GM12878 (cell line): ENCODE measurements at regions not wholly inside any gene's neighbourhood (a gene's known extent, or its start where the extent isn't known, plus 50 kb on each side); places are given as distances from the start of the nearest gene placed in this dataset.
A peak's percentile ranks its signal among the peaks of the same experiment; 100 is the strongest.

Experiments used
- ATAC-seq: fragments of 200-7000 bp; cut with Tn5 transposase; 3 replicates; pipeline ENCODE4 v1.9.1; 2020; ENCODE audit warnings: mild to moderate bottlenecking, moderate library complexity
- BruUV-seq: library from RNA; stranded (reverse); fragments of 400-500 nt; replicated peaks from 2 replicates; lab custom pipeline; 2021; lab: Mats Ljungman, UMichigan
- CTCF ChIA-PET: fragments of 300-600 bp; sonication (Branson Sonifier 250); formaldehyde crosslinking; extraction: SDS; loops from one replicate; lab custom pipeline; 2021; ENCODE audit warnings: inconsistent platforms; lab: Yijun Ruan, JAX
- POLR2A ChIA-PET: fragments of 350-600 bp; formaldehyde crosslinking; extraction: SDS; loops from one replicate; lab custom pipeline; 2021; ENCODE audit warnings: inconsistent platforms; lab: Charles Lee
- RAD21 ChIA-PET: fragments of 300-600 bp; sonication (Branson Sonifier 250); formaldehyde crosslinking; loops from one replicate; lab custom pipeline; 2023; ENCODE audit warnings: antibody characterized with exemption; ENCODE audit not compliant: unreplicated experiment; lab: Charles Lee
- SMC1A ChIA-PET: fragments of 300-600 bp; sonication (Branson Sonifier 250); formaldehyde crosslinking; loops from one replicate; lab custom pipeline; 2023; ENCODE audit not compliant: unreplicated experiment, uncharacterized antibody; lab: Charles Lee
- DNase-seq: peaks from one replicate; pipeline ENCODE4 v3.0.0-alpha.2; 2011; ENCODE audit warnings: low read depth, low spot score
- FAIRE-seq: peaks from 3 replicates; lab custom pipeline; 2011; peaks lifted over from hg19 to GRCh38; lab: Jason Lieb, UNC
- H2AFZ ChIP-seq: 2 replicates; pipeline ENCODE4 v1.6.0; 2011; ENCODE audit warnings: low read depth, low read length, control low read depth; ENCODE audit not compliant: control insufficient read depth
- H3K27ac ChIP-seq: 2 replicates; pipeline ENCODE4 v1.5.1; 2011; ENCODE audit warnings: control low read depth; ENCODE audit not compliant: control insufficient read depth, insufficient read depth
- H3K27me3 ChIP-seq, 2 experiments: replicated peaks in 1 of 2; 2 replicates each; pipeline versions ENCODE4 v1.6.0 to v1.6.1; 2011; ENCODE audit warnings: low read length in 1 of 2; ENCODE audit not compliant: control insufficient read depth in 2 of 2, insufficient read depth in 2 of 2
- H3K36me3 ChIP-seq, 2 experiments: 2 replicates each; pipeline ENCODE4 v1.5.1; 2011; ENCODE audit warnings: low read length in 1 of 2; ENCODE audit not compliant: control insufficient read depth in 2 of 2, insufficient read depth in 2 of 2
- H3K4me1 ChIP-seq: 2 replicates; pipeline ENCODE4 v1.6.1; 2011; ENCODE audit warnings: mild to moderate bottlenecking, low read length, moderate library complexity, mixed read lengths; ENCODE audit not compliant: control insufficient read depth, insufficient read depth
- H3K4me2 ChIP-seq: 2 replicates; pipeline ENCODE4 v1.6.0; 2011; ENCODE audit warnings: control low read depth; ENCODE audit not compliant: control insufficient read depth, insufficient read depth
- H3K4me3 ChIP-seq: fragments of 200-600 bp; sonication (generic); 2 replicates; pipeline ENCODE4 v1.5.1; 2016
- H3K79me2 ChIP-seq: 2 replicates; pipeline ENCODE4 v1.6.0; 2011; ENCODE audit warnings: low read length; ENCODE audit not compliant: control insufficient read depth, insufficient read depth
- H3K9ac ChIP-seq: 2 replicates; pipeline ENCODE4 v1.8.0; 2011; ENCODE audit warnings: low read length, control low read depth, mixed read lengths; ENCODE audit not compliant: control insufficient read depth, insufficient read depth
- H3K9me3 ChIP-seq: replicated peaks from 3 replicates; pipeline ENCODE4 v1.5.1; 2011; ENCODE audit warnings: mild to moderate bottlenecking, low read length; ENCODE audit not compliant: control insufficient read depth, insufficient read depth
- H4K20me1 ChIP-seq: 2 replicates; pipeline ENCODE4 v1.6.0; 2011; ENCODE audit not compliant: control insufficient read depth, insufficient read depth
- BACH1 ChIP-seq: fragments of 450-650 bp; IDR thresholded peaks from 2 replicates; pipeline ENCODE4 v1.6.1; 2017; ENCODE audit warnings: mild to moderate bottlenecking, borderline replicate concordance
- BCL11A ChIP-seq: IDR thresholded peaks from 2 replicates; pipeline ENCODE4 v1.6.1; 2011; ENCODE audit warnings: low read depth, low read length
- HCFC1 ChIP-seq: fragments of 150-350 bp; IDR thresholded peaks from 2 replicates; pipeline ENCODE4 v1.6.1; 2014; ENCODE audit warnings: low read length
- HDAC2 ChIP-seq: fragments of 200-600 bp; sonication (generic); IDR thresholded peaks from 2 replicates; pipeline ENCODE4 v1.6.1; 2017
- KAT2A ChIP-seq: conservative IDR thresholded peaks from 2 replicates; pipeline ENCODE4 v1.6.1; 2011; ENCODE audit warnings: low read depth, low read length; ENCODE audit not compliant: control insufficient read depth
- RELA ChIP-seq: fragments of 450-650 bp; IDR thresholded peaks from 2 replicates; pipeline ENCODE4 v1.8.0; 2014; ENCODE audit warnings: borderline replicate concordance; ENCODE audit not compliant: partially characterized antibody
- SREBF1 ChIP-seq: IDR thresholded peaks from 2 replicates; pipeline ENCODE4 v1.6.1; 2012; ENCODE audit warnings: mild to moderate bottlenecking, low read length
- WGBS: methylation state at CpG from one replicate; pipeline ENCODE4 v1.1.6; 2016; ENCODE audit warnings: low lambda C conversion rate; ENCODE audit not compliant: insufficient replicate concordance, insufficient coverage; ENCODE audit errors: missing lambda C conversion rate; 5-methylcytosine and 5-hydroxymethylcytosine counted together
- in situ Hi-C: fragments of 300-500 bp; cut with MboI; formaldehyde crosslinking; loops from 9 replicates; pipeline ENCODE4 v1.14.3; 2018; ENCODE audit warnings: mixed read lengths
- intact Hi-C: fragments of 100-400 bp; cut with micrococcal nuclease; formaldehyde crosslinking; loops from one replicate; pipeline ENCODE4 v1.14.2; 2022; ENCODE audit not compliant: unreplicated experiment
- TF ChIP-seq, protein P1 (sequence below): fragments of 450-650 bp; IDR thresholded peaks from 2 replicates; pipeline ENCODE4 v1.6.1; 2018; ENCODE audit warnings: mild to moderate bottlenecking, low read depth, moderate library complexity; ENCODE audit not compliant: partially characterized antibody
- TF ChIP-seq, protein P2 (sequence below): IDR thresholded peaks from 2 replicates; pipeline ENCODE4 v1.6.1; 2012; ENCODE audit warnings: improper control_type of control experiment, low read depth, low read length; ENCODE audit not compliant: insufficient replicate concordance
- TF ChIP-seq, protein P3 (sequence below): IDR thresholded peaks from 2 replicates; pipeline ENCODE4 v1.6.1; 2012; ENCODE audit warnings: mild to moderate bottlenecking, low read depth, low read length

DNA sequence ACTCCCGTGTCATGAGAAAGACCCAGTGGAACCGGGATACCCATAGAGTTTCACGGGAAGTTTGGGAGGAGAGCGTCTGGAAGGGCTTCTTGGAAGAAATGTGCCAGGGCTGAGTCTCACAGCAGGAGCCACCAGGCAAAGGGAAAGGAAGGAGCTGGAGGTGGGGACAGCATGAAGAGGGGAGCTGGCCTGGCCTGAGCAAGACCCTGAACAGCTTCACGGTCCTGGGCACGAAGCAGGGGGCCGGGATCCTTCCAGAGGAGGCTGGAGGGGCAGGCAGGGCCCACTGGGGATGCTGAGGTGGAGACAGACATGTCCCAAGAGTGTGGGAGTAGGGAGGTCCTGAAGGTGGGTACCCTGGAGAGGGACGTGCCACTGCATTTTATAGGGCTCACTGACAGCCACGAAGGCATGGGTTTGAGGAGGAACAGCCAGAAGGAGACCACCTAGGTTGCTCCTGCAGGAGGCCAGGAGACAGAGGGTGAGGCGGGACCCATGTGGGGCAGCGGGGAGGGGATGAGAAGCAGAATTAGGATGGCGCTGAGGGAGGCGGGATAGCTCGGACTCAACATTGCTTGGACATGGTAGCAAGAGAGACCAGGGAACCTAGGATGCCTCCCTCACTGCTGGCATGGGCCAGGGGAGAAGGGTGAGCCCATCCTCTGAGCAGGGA is 168.1 kb upstream of the ID2 start:
- H2AFZ ChIP-seq: no peak overlapping the region
- H3K9ac ChIP-seq: no peak overlapping the region
- no peaks in the 10 kb centered on the region for H3K36me3 ChIP-seq
- SMC1A ChIA-PET: interaction anchor here (0.8 to 17.9 kb wide), 15 partner anchors 9 to 279 kb away, joined by 3 to 284 read pairs (median 4); no protein-coding TSS in a partner anchor
- no peaks in the 10 kb centered on the region for H4K20me1 ChIP-seq
- ATAC-seq (no peak), FAIRE-seq (no peak), DNase-seq (no peak)
- peak overlapping the region; percentile 80 for H3K4me2 ChIP-seq
- WGBS: 98% methylated on average over 14 of the region's 14 CpGs
- BruUV-seq: no TSS peak
- H3K79me2 ChIP-seq: no peaks in the 10 kb centered on the region
- TF ChIP-seq, protein P1, sequence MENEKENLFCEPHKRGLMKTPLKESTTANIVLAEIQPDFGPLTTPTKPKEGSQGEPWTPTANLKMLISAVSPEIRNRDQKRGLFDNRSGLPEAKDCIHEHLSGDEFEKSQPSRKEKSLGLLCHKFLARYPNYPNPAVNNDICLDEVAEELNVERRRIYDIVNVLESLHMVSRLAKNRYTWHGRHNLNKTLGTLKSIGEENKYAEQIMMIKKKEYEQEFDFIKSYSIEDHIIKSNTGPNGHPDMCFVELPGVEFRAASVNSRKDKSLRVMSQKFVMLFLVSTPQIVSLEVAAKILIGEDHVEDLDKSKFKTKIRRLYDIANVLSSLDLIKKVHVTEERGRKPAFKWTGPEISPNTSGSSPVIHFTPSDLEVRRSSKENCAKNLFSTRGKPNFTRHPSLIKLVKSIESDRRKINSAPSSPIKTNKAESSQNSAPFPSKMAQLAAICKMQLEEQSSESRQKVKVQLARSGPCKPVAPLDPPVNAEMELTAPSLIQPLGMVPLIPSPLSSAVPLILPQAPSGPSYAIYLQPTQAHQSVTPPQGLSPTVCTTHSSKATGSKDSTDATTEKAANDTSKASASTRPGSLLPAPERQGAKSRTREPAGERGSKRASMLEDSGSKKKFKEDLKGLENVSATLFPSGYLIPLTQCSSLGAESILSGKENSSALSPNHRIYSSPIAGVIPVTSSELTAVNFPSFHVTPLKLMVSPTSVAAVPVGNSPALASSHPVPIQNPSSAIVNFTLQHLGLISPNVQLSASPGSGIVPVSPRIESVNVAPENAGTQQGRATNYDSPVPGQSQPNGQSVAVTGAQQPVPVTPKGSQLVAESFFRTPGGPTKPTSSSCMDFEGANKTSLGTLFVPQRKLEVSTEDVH: no peak
- no peak for TF ChIP-seq HDAC2
- TF ChIP-seq BACH1: no peak
- no peak for TF ChIP-seq KAT2A
- TF ChIP-seq, protein P2, sequence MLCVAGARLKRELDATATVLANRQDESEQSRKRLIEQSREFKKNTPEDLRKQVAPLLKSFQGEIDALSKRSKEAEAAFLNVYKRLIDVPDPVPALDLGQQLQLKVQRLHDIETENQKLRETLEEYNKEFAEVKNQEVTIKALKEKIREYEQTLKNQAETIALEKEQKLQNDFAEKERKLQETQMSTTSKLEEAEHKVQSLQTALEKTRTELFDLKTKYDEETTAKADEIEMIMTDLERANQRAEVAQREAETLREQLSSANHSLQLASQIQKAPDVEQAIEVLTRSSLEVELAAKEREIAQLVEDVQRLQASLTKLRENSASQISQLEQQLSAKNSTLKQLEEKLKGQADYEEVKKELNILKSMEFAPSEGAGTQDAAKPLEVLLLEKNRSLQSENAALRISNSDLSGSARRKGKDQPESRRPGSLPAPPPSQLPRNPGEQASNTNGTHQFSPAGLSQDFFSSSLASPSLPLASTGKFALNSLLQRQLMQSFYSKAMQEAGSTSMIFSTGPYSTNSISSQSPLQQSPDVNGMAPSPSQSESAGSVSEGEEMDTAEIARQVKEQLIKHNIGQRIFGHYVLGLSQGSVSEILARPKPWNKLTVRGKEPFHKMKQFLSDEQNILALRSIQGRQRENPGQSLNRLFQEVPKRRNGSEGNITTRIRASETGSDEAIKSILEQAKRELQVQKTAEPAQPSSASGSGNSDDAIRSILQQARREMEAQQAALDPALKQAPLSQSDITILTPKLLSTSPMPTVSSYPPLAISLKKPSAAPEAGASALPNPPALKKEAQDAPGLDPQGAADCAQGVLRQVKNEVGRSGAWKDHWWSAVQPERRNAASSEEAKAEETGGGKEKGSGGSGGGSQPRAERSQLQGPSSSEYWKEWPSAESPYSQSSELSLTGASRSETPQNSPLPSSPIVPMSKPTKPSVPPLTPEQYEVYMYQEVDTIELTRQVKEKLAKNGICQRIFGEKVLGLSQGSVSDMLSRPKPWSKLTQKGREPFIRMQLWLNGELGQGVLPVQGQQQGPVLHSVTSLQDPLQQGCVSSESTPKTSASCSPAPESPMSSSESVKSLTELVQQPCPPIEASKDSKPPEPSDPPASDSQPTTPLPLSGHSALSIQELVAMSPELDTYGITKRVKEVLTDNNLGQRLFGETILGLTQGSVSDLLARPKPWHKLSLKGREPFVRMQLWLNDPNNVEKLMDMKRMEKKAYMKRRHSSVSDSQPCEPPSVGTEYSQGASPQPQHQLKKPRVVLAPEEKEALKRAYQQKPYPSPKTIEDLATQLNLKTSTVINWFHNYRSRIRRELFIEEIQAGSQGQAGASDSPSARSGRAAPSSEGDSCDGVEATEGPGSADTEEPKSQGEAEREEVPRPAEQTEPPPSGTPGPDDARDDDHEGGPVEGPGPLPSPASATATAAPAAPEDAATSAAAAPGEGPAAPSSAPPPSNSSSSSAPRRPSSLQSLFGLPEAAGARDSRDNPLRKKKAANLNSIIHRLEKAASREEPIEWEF: no peak
- TF ChIP-seq HCFC1: no peak
- TF ChIP-seq BCL11A: no peak
- TF ChIP-seq, protein P3, sequence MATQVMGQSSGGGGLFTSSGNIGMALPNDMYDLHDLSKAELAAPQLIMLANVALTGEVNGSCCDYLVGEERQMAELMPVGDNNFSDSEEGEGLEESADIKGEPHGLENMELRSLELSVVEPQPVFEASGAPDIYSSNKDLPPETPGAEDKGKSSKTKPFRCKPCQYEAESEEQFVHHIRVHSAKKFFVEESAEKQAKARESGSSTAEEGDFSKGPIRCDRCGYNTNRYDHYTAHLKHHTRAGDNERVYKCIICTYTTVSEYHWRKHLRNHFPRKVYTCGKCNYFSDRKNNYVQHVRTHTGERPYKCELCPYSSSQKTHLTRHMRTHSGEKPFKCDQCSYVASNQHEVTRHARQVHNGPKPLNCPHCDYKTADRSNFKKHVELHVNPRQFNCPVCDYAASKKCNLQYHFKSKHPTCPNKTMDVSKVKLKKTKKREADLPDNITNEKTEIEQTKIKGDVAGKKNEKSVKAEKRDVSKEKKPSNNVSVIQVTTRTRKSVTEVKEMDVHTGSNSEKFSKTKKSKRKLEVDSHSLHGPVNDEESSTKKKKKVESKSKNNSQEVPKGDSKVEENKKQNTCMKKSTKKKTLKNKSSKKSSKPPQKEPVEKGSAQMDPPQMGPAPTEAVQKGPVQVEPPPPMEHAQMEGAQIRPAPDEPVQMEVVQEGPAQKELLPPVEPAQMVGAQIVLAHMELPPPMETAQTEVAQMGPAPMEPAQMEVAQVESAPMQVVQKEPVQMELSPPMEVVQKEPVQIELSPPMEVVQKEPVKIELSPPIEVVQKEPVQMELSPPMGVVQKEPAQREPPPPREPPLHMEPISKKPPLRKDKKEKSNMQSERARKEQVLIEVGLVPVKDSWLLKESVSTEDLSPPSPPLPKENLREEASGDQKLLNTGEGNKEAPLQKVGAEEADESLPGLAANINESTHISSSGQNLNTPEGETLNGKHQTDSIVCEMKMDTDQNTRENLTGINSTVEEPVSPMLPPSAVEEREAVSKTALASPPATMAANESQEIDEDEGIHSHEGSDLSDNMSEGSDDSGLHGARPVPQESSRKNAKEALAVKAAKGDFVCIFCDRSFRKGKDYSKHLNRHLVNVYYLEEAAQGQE: no peak
- no peak for TF ChIP-seq RELA
- no peak for TF ChIP-seq SREBF1
- intact Hi-C loops (loop anchor here (1.0 to 10.0 kb wide), 5 partner anchors 25 to 1079 kb away; no protein-coding TSS in a partner anchor), in situ Hi-C loops (no loop called here)
- H3K9me3 ChIP-seq: peaks cover 27% of the 10 kb centered on the region
- no peak overlapping the region for H3K4me3 ChIP-seq
- peak overlapping the region; percentile 93 for H3K27ac ChIP-seq
- POLR2A ChIA-PET: interaction anchor here (1.0 to 11.0 kb wide), 11 partner anchors 12 to 166 kb away, joined by 3 to 98 read pairs (median 11); partner anchors contain the start of gene ID2
- CTCF ChIA-PET: interaction anchor here (0.7 to 4.2 kb wide), 4 partner anchors 25 to 105 kb away, joined by 3 to 24 read pairs (median 5); no protein-coding TSS in a partner anchor
- H3K27me3 ChIP-seq: no peaks in the 10 kb centered on the region
- peaks cover 36% of the 10 kb centered on the region for H3K4me1 ChIP-seq
- RAD21 ChIA-PET: interaction anchor here (0.6 to 17.7 kb wide), 13 partner anchors 10 to 688 kb away, joined by 3 to 322 read pairs (median 11); partner anchors contain the start of gene ID2
